PC-3 (cell line): ENCODE measurements at regions not wholly inside any gene's neighbourhood (a gene's known extent, or its start where the extent isn't known, plus 50 kb on each side); places are given as distances from the start of the nearest gene placed in this dataset.

Experiments used
- EZH2phosphoT487 ChIP-seq: fragments of 300-600 bp; sonication (generic); IDR thresholded peaks from 2 replicates; pipeline ENCODE4 v1.6.1; 2018; ENCODE audit warnings: mild to moderate bottlenecking, antibody characterized with exemption, low read length, borderline replicate concordance
- TF ChIP-seq, protein P1 (sequence below): fragments of 300-600 bp; sonication (generic); conservative IDR thresholded peaks from 2 replicates; pipeline ENCODE4 v1.5.1; 2017; ENCODE audit warnings: antibody characterized with exemption, low read depth, mild to moderate bottlenecking, low read length

DNA sequence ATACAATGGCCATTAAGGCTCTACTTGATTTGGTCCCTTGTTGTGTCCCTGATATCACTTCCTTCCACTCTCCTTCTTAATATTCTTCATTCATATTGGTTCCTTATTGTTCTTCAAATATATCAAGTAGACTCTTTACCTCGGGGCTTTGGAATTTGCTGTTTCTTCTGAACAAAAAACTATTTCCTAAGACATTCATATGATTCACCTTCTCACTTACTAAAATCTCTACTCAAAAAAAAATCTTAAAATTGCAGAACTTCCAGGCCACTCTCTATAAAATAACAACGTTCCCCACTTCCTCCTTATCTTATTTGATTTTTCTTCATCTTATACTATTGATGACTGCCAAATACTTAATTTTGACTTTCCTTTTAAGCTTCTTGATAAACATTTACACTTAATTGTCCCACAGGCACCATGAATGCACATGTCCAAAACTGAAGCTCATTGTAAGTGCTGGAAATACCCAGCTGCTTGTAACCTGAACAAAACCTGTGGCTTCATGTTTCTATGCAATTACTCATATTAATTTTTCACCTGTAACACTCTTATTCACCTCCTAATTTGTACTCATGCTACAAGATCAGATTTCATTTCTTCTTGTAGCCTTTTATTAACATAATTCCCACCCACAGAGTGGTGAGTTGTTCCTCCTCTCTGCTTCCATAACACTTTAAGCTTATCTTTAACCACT lies 58.4 kb upstream of the NUDT12 start:
- TF ChIP-seq, protein P1, sequence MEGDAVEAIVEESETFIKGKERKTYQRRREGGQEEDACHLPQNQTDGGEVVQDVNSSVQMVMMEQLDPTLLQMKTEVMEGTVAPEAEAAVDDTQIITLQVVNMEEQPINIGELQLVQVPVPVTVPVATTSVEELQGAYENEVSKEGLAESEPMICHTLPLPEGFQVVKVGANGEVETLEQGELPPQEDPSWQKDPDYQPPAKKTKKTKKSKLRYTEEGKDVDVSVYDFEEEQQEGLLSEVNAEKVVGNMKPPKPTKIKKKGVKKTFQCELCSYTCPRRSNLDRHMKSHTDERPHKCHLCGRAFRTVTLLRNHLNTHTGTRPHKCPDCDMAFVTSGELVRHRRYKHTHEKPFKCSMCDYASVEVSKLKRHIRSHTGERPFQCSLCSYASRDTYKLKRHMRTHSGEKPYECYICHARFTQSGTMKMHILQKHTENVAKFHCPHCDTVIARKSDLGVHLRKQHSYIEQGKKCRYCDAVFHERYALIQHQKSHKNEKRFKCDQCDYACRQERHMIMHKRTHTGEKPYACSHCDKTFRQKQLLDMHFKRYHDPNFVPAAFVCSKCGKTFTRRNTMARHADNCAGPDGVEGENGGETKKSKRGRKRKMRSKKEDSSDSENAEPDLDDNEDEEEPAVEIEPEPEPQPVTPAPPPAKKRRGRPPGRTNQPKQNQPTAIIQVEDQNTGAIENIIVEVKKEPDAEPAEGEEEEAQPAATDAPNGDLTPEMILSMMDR, result no peak
- no peak for TF ChIP-seq EZH2phosphoT487
